HG03558 (cell line): ENCODE measurements at regions not wholly inside any gene's neighbourhood (a gene's known extent, or its start where the extent isn't known, plus 50 kb on each side); places are given as distances from the start of the nearest gene placed in this dataset.
"Not testable (repeated sequence)": the region's sequence is repeated elsewhere in the genome, so short reads cannot be mapped to it uniquely, and the experiment has no call there.

Experiments used
- ATAC-seq: cut with Tn5 transposase; IDR thresholded peaks from one replicate; pipeline ENCODE4 v1.9.1; 2021; ENCODE audit warnings: moderate number of reproducible peaks; ENCODE audit not compliant: unreplicated experiment; ENCODE audit errors: extremely low read depth

DNA sequence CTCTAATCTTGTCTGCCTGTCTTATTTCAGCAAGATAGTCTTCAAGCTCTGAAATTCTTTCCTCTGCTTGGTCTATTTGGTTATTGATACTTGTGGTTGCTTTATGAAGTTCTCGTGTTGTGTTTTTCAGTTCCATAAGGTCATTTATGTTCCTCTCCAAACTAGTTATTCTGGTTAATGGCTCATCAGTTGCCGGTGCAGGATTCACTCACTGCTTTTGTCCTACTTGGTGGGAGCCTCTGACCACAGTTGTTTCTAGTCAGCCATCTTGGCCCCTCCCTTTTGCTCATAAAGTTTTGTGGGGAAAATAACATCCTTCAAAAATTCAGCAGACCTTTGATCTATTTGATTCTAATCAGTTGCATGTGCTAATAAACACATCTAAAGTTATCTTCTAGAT lies 158.6 kb upstream of the PARD3B start:
- ATAC-seq = no peak

DNA sequence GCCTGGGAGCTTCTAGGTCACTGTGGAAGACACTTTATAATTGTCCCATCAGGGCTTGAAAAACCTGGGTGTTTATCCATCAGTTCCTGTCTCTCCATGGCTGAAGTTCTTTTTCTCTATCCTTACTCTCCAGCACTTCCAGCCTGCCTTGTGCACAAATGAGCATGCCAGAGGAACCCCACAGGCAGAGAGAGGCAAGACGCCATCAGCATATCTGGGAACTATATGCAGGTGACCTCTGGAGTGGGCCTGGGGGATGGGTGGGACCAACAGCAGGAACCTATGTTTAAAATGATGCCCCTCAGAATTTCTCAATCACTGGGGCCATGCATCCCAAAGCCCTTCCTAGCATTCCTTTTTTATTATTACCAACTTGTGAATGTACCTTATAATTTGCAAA lies 156.2 kb upstream of the PARD3B start:
- ATAC-seq = no peak

DNA sequence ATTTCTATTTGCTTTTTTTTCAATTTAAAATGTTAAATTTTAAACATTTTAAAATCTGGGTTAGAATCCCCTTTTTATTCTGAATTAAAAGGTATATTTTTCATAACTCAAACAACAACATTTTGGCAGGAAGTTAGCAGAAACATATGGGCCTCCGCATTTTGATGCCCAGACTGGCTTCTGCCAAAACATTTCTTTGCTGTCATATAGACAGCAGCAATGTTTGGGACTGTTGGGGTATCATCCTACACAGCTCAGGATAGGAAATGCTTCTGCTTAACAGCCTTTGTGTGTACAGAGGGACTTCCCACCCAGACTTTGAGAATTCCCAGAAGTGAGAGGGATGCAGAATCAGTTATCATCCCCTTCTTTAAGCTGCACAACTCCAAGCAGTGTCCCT lies 155.4 kb upstream of the PARD3B start:
- no peak for ATAC-seq

GRCh38 chr2:204395539-204395938 lies 149.7 kb upstream of the PARD3B start:
- ATAC-seq = no peak

GRCh38 chr2:204401114-204401513 lies 144.2 kb upstream of the PARD3B start:
- ATAC-seq = no peak

DNA sequence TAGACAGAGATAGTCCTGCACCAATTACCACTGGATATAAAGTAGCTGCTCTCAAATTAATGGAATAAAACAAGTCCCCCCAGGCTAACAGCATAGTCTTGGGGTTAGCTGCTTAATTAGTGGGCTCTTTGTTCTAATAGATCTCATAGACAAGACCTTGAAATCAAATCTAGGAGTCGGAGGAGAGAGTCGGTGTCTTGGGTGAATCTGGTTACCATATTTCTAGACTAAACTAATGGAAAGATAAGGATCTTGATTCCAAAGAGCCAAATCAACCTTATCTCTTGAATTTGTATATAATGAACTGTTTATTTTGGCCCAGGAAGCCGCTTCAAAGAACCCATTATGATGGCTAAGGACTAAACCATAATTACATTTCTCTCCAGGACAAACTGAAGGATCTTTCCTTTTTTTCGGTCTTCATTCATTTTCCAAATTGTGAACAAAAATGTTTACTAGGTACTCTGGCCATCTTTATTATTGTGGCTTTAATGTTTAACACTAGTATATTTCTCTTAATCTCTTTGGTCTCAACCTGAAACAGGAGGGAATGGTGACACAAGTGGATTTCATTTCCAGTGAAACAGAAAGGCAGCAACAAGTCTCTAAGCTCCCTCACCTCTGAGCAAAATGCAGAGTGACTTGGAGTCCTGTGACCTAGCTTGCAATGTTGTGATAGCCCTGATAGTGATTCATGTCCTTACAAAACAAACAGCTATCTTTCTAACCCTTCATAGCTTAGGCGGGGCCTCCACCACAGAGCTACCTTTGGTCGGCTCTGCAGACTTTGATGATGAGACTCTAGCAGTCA lies 137.9 kb upstream of the PARD3B start:
- ATAC-seq = no peak

DNA sequence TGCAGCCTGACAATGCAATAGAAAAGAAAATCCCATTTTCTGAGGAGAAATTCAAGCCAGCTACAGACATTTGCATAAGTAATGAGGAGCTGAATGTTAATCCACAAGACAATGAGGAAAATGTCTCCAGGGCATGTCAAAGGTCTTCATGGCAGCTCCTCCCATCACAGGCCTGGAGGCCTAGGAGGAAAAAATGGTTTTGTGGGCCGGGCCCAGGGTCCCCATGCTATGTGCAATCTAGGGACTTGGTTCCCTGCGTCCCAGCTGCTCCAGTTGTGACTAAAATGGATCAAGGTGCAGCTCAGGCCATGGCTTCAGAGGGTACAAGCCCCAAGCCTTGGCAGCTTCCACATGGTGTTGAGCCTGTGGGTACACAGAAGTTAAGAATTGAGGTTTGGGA lies 132.5 kb upstream of the PARD3B start:
- not testable (repeated sequence) for ATAC-seq

DNA sequence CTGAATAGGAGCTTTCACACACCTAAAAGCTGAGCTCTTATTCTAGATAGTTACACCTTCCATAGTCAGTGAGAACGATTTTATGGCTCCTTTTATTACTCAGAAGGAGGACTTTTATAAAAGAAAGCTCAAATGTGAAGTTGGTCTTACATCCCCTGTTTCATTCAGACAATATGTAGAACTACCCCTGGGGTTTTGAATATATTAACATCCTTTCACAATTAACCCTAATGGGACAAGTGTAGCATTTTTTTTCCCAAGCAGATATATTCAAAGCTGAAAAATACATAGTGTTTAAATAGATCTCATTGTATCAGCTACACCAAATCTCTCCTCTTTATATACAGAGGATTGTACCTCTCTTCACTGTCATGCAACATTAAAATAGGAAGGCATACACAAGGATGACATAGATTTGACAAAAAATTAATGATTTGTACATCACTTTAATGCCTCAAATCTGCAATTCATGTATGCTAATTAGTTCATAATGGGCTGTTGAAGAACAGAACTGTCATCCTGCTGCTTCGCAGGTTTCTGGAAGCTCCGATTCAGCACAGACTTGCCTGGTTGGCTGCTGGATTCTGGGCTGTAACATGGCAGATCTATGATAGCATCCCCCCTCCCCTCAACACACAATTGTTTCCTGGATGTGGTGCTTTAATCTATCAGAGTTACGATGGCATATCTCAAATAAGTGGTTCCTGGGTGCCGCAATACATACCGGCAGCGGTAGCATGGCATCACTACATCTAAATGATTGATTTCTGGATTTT lies 129.7 kb upstream of the PARD3B start:
- ATAC-seq = no peak

DNA sequence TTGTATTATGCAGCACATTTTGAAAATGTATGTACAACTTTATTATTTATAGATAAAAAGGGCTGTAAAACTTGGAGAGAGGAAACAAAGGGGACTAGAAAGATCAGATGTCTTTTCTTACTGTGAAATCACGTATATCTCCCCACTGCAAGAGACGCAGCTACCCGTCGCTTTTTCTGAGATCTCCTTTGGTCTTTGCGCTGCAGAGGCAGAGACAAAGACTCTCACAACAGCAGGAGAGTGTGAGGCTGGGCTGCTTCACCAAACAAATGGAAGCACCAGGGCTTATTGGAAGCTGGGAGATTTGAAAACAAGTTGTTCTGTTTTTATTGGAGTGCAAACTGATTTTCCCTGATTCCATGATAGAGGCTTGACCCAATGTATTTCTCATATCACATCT lies 129.0 kb upstream of the PARD3B start:
- ATAC-seq = no peak

DNA sequence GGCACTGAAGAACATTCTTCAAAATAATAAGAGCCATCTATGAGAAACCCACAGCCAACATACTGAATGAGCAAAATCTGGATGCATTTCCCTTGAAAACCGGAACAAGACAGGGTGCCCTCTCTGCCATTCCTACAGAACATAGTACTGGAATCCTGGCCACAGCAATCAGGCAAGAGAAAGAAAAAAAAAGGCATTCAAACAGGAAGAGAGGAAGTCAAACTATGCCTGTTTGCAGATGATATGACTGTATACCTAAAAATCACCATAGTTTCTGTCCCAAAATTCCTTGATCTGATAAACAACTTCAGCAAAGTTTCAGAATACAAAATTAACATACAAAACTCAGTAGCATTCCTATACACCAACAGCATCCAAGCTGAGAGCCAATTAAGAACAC lies 119.5 kb upstream of the PARD3B start:
- ATAC-seq = no peak

- no peak for ATAC-seq
Observed at GRCh38 chr2:204428675-204429074, 116.6 kb upstream of the PARD3B start.

GRCh38 chr2:204431529-204431928 lies 113.7 kb upstream of the PARD3B start:
- no peak for ATAC-seq

DNA sequence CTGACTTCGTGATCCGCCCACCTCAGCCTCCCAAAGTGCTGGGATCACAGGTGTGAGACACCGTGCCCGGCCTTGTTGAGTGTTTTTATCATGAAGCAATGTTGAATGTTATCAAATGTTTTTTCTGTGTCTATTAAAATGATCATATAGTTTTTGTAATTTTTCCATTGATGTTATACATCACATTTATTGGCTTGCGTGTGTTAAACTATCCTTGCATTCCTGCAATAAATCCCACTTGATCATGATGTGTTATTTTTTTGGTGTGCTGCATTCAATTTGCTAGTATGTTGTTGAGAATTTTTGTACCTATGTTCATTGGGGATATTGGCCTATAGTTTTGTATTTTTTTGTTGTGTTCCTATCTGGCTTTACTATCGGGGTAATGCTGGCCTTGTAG lies 113.1 kb upstream of the PARD3B start:
- ATAC-seq = no peak

GRCh38 chr2:204434660-204435462 lies 110.4 kb upstream of the PARD3B start:
- no peak for ATAC-seq

DNA sequence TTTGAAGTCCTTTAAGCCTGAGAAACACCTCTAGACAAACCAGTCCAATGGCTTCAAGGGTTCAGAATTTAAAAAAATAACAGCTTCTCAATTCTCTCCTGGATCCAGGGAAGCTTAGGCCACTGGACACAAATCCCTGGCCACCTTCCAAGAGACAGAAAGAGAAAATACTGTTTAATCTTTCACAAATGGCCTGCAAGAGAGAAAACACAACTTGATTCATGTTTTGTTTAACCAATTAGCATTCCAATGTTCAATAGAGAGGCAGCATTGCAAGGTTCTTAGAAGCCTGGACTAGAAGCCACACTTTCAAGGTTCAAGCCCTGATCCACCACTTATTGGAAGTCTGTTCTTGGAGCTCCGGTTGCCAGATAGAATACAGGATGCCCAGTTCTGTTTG lies 109.0 kb upstream of the PARD3B start:
- ATAC-seq = no peak

GRCh38 chr2:204437408-204437807 lies 107.9 kb upstream of the PARD3B start:
- ATAC-seq = no peak

- ATAC-seq = no peak
Observed at GRCh38 chr2:204437815-204438756, 107.2 kb upstream of the PARD3B start.

DNA sequence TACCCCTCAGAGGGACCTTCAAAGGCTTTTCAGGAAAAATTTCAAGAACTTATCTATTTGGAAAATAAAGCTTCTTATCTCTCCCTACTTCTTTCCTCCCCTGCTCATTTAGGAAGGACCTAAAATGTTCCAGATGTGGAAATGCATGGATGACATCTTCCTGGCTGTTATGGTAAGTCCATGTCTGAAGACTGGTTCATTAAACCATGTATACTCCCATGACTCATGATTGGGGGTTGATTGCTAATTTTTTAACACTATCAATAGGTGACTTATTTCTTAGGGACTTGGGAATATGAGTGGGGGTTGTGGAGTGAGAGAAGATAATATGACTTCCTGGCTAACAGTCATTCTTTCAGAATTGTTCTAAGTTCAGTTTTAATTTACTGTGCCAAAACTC lies 104.0 kb upstream of the PARD3B start:
- no peak for ATAC-seq

- no peak for ATAC-seq
Observed at GRCh38 chr2:204445149-204445548, 100.1 kb upstream of the PARD3B start.

DNA sequence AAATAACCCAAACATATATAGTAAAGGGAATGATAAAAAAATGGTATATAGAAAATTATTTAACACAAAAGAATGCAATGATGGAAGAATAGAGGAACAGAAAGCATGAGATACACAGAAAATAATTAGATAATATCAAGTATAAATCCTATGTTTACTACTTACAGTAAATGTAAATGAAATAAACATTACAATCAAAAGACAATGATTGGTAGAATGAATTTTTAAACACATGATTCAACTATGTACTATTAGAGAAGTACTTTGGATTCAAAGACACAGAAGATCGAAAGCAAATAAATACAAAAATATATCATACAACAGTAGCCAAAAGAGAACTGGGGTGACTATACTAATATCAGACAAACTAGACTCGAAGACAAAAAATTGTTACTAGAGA lies 97.6 kb upstream of the PARD3B start:
- ATAC-seq = no peak
